SK-N-SH (cell line): ENCODE measurements at regions not wholly inside any gene's neighbourhood (a gene's known extent, or its start where the extent isn't known, plus 50 kb on each side); places are given as distances from the start of the nearest gene placed in this dataset.

Experiments
- CTCF ChIA-PET: fragments of 300-600, 350-600 bp; formaldehyde crosslinking; extraction: SDS; loops from one replicate; lab custom pipeline; 2021; lab: Yijun Ruan, JAX
- POLR2A ChIA-PET: fragments of 350-600 bp; sonication (Branson Sonifier 250); formaldehyde crosslinking; extraction: SDS; loops from one replicate; lab custom pipeline; 2020; ENCODE audit warnings: antibody characterized with exemption, inconsistent platforms; lab: Yijun Ruan, JAX
- DNase-seq: peaks from one replicate; pipeline ENCODE4 v3.0.0; 2012
- H2AFZ ChIP-seq: fragments of 200-600 bp; sonication (generic); 2 replicates; pipeline ENCODE4 v1.8.1; 2016; ENCODE audit warnings: antibody characterized with exemption, mild to moderate bottlenecking, low read depth
- H3F3A ChIP-seq: fragments of 200-600 bp; sonication (generic); replicated peaks from 2 replicates; pipeline ENCODE3; 2016; ENCODE audit warnings: antibody characterized with exemption, mild to moderate bottlenecking; ENCODE audit not compliant: insufficient read depth
- H3K27ac ChIP-seq, 2 experiments: fragments of 200-500 bp in 1 of 2; fragments of 200-600 bp in 1 of 2; sonication (Bioruptor generic) in 1 of 2; sonication (generic), shearing (Covaris generic) in 1 of 2; 2 replicates each; pipeline versions ENCODE4 v1.5.1 to v1.6.1; 2014 to 2016; ENCODE audit warnings: low read depth in 2 of 2, inconsistent platforms in 1 of 2, low read length in 1 of 2, mild to moderate bottlenecking in 1 of 2, mixed read lengths in 1 of 2
- H3K27me3 ChIP-seq: fragments of 200-600 bp; sonication (generic), shearing (Covaris generic); 2 replicates; pipeline ENCODE4 v1.6.1; 2016; ENCODE audit warnings: mixed run types; ENCODE audit not compliant: insufficient read depth
- H3K36me3 ChIP-seq, 2 experiments: fragments of 200-500 bp in 1 of 2; fragments of 200-600 bp in 1 of 2; sonication (Bioruptor generic) in 1 of 2; sonication (generic) in 1 of 2; replicated peaks in 1 of 2; 2 replicates each; pipeline versions ENCODE3 to v1.5.1; 2014 to 2016; ENCODE audit warnings: low read length in 1 of 2, mild to moderate bottlenecking in 1 of 2; ENCODE audit not compliant: insufficient read depth in 2 of 2, control insufficient read depth in 1 of 2
- H3K4me1 ChIP-seq, 2 experiments: fragments of 200-500 bp in 1 of 2; fragments of 200-600 bp in 1 of 2; sonication (Bioruptor generic) in 1 of 2; sonication (generic), shearing (Covaris generic) in 1 of 2; 2 replicates each; pipeline versions ENCODE4 v1.5.1 to v1.6.1; 2014 to 2016; ENCODE audit warnings: low read depth in 1 of 2, low read length in 1 of 2, mixed run types in 1 of 2; ENCODE audit not compliant: insufficient read depth in 2 of 2, control insufficient read depth in 1 of 2
- H3K4me2 ChIP-seq: fragments of 200-600 bp; sonication (generic), shearing (Covaris generic); 2 replicates; pipeline ENCODE4 v1.6.1; 2017; ENCODE audit warnings: mixed run types
- H3K4me3 ChIP-seq, 2 experiments: fragments of 200-500 bp in 1 of 2; fragments of 200-600 bp in 1 of 2; sonication (Bioruptor generic) in 1 of 2; sonication (generic), shearing (Covaris generic) in 1 of 2; 2 replicates each; pipeline versions ENCODE4 v1.5.1 to v1.8.1; 2014 to 2016; ENCODE audit warnings: low read depth in 2 of 2, inconsistent platforms in 1 of 2, low read length in 1 of 2, mild to moderate bottlenecking in 1 of 2, mixed read lengths in 1 of 2, moderate library complexity in 1 of 2
- H3K79me2 ChIP-seq: fragments of 200-600 bp; sonication (generic); 2 replicates; pipeline ENCODE4 v1.8.1; 2017; ENCODE audit warnings: mild to moderate bottlenecking; ENCODE audit not compliant: insufficient read depth
- H3K9ac ChIP-seq: fragments of 200-600 bp; sonication (generic); 2 replicates; pipeline ENCODE4 v1.6.1; 2017; ENCODE audit warnings: mixed run types
- H3K9me2 ChIP-seq: fragments of 200-600 bp; sonication (generic); 2 replicates; pipeline ENCODE4 v1.6.1; 2017; ENCODE audit warnings: mixed run types
- H3K9me3 ChIP-seq: fragments of 200-600 bp; sonication (generic); 2 replicates; pipeline ENCODE4 v1.6.1; 2017; ENCODE audit warnings: mixed run types, mild to moderate bottlenecking, moderate library complexity
- H4K20me1 ChIP-seq: fragments of 200-600 bp; sonication (generic); 2 replicates; pipeline ENCODE4 v1.6.1; 2017; ENCODE audit warnings: mild to moderate bottlenecking, mixed run types; ENCODE audit not compliant: insufficient read depth
- CHD2 ChIP-seq: fragments of 150-350 bp; IDR thresholded peaks from 2 replicates; pipeline ENCODE4 v1.6.1; 2018; ENCODE audit warnings: low read length; ENCODE audit not compliant: partially characterized antibody
- CTCF ChIP-seq: fragments of 200-600 bp; sonication (generic); IDR thresholded peaks from 2 replicates; pipeline ENCODE4 v1.6.1; 2017; ENCODE audit warnings: antibody characterized with exemption, mild to moderate bottlenecking, moderate library complexity
- EZH2phosphoT487 ChIP-seq: fragments of 200-600 bp; sonication (generic); IDR thresholded peaks from 2 replicates; pipeline ENCODE4 v1.6.1; 2017; ENCODE audit warnings: low read depth, mixed run types, mild to moderate bottlenecking, antibody characterized with exemption, moderate library complexity, borderline replicate concordance
- FOSL2 ChIP-seq: IDR thresholded peaks from 2 replicates; pipeline ENCODE4 v1.4.0; 2012; ENCODE audit warnings: low read depth, mild to moderate bottlenecking, moderate library complexity, borderline replicate concordance
- FOXJ3 ChIP-seq: sonication (generic); formaldehyde crosslinking; IDR thresholded peaks from 2 replicates; pipeline ENCODE4 v1.5.1; 2020; ENCODE audit warnings: mild to moderate bottlenecking, missing genetic modification reagents
- GABPA ChIP-seq: IDR thresholded peaks from 2 replicates; pipeline ENCODE4 v1.4.0; 2012; ENCODE audit warnings: low read depth, mild to moderate bottlenecking
- MXI1 ChIP-seq: IDR thresholded peaks from 2 replicates; pipeline ENCODE4 v1.6.1; 2012; ENCODE audit warnings: mild to moderate bottlenecking, low read depth, low read length, improper control_type of control experiment
- NFIC ChIP-seq: IDR thresholded peaks from 2 replicates; pipeline ENCODE4 v1.4.0; 2012; ENCODE audit warnings: borderline replicate concordance
- POLR2AphosphoS5 ChIP-seq: IDR thresholded peaks from 2 replicates; pipeline ENCODE4 v1.6.1; 2012; ENCODE audit warnings: low read depth, low read length
- RCOR1 ChIP-seq: fragments of 150-350 bp; IDR thresholded peaks from 2 replicates; pipeline ENCODE4 v1.6.1; 2017; ENCODE audit warnings: antibody characterized with exemption, low read length
- REST ChIP-seq: IDR thresholded peaks from 2 replicates; pipeline ENCODE4 v1.6.1; 2012; ENCODE audit warnings: mild to moderate bottlenecking, low read depth, low read length, moderate library complexity
- RFX5 ChIP-seq: IDR thresholded peaks from 2 replicates; pipeline ENCODE4 v1.6.1; 2012; ENCODE audit warnings: mild to moderate bottlenecking, improper control_type of control experiment, low read length
- RXRA ChIP-seq: IDR thresholded peaks from 2 replicates; pipeline ENCODE4 v1.4.0; 2012; ENCODE audit warnings: low read depth, mild to moderate bottlenecking, borderline replicate concordance
- SIN3A ChIP-seq: IDR thresholded peaks from 2 replicates; pipeline ENCODE4 v1.6.1; 2012; ENCODE audit warnings: low read depth, mild to moderate bottlenecking, low read length, moderate library complexity, borderline replicate concordance
- TAF1 ChIP-seq: IDR thresholded peaks from 2 replicates; pipeline ENCODE4 v1.6.1; 2012; ENCODE audit warnings: low read depth, mild to moderate bottlenecking, low read length, moderate library complexity, borderline replicate concordance
- TCF12 ChIP-seq: IDR thresholded peaks from 2 replicates; pipeline ENCODE4 v1.4.0; 2012
- TEAD4 ChIP-seq: IDR thresholded peaks from 2 replicates; pipeline ENCODE4 v1.4.0; 2012; ENCODE audit warnings: mild to moderate bottlenecking, borderline replicate concordance; ENCODE audit not compliant: insufficient read depth
- USF2 ChIP-seq: fragments of 150-350 bp; IDR thresholded peaks from 2 replicates; pipeline ENCODE4 v1.6.1; 2017; ENCODE audit warnings: antibody characterized with exemption, low read length, low read depth, borderline replicate concordance
- WGBS: methylation state at CpG from one replicate; pipeline ENCODE4 v1.1.6; 2017; ENCODE audit warnings: low lambda C conversion rate; 5-methylcytosine and 5-hydroxymethylcytosine counted together

GRCh38 chr3:135756106-135756668, 209.3 kb upstream of the PPP2R3A start (continued):
- no peak for TF ChIP-seq REST
- TF ChIP-seq NFIC = no peak
- TF ChIP-seq POLR2AphosphoS5 = no peak
- no peak for TF ChIP-seq CHD2

GRCh38 chr3:135757421-135757820, 208.1 kb upstream of the PPP2R3A start:
- no peaks in the 10 kb centered on the region for H3K79me2 ChIP-seq
- 42% methylated on average over 4 of the region's 4 CpGs for WGBS
- POLR2A ChIA-PET = no interaction called here

GRCh38 chr3:135758961-135759360, 206.6 kb upstream of the PPP2R3A start:
- no peak overlapping the region for H2AFZ ChIP-seq
- no peak overlapping the region for H3K27ac ChIP-seq
- ChIA-PET POLR2A (no interaction called here), CTCF (no interaction called here)
- no peak overlapping the region for H3K9ac ChIP-seq
- H3K4me3 ChIP-seq = no peak overlapping the region
- no peaks in the 10 kb centered on the region for H3K4me1 ChIP-seq
- H3K36me3 ChIP-seq = no peaks in the 10 kb centered on the region
- H3K9me3 ChIP-seq = no peaks in the 10 kb centered on the region
- no peaks in the 10 kb centered on the region for H3K79me2 ChIP-seq
- H3K4me2 ChIP-seq = no peak overlapping the region
- no peaks in the 10 kb centered on the region for H3K27me3 ChIP-seq
- no peaks in the 10 kb centered on the region for H4K20me1 ChIP-seq
- 8% methylated on average over 1 of the region's 1 CpG for WGBS
- H3F3A ChIP-seq = no peaks in the 10 kb centered on the region
- DNase-seq = no peak
- H3K9me2 ChIP-seq = no peaks in the 10 kb centered on the region
- TF ChIP-seq CTCF = no peak
- TF ChIP-seq SIN3A = no peak
- no peak for TF ChIP-seq TAF1
- TF ChIP-seq REST = no peak
- no peak for TF ChIP-seq RFX5
- TF ChIP-seq RXRA = no peak
- TF ChIP-seq RCOR1 = no peak

More at GRCh38 chr3:135757421-135757820, 208.1 kb upstream of the PPP2R3A start:
- no peaks in the 10 kb centered on the region for H3F3A ChIP-seq
- no peak overlapping the region for H3K4me3 ChIP-seq
- no peak for DNase-seq
- no peaks in the 10 kb centered on the region for H3K9me2 ChIP-seq
- CTCF ChIA-PET = no interaction called here
- no peak overlapping the region for H3K27ac ChIP-seq
- H2AFZ ChIP-seq = no peak overlapping the region
- H4K20me1 ChIP-seq = no peaks in the 10 kb centered on the region
- no peak overlapping the region for H3K9ac ChIP-seq
- H3K27me3 ChIP-seq = no peaks in the 10 kb centered on the region
- TF ChIP-seq EZH2phosphoT487 (no peak), FOXJ3 (CRISPR knock-in tag) (no peak), MXI1 (no peak), GABPA (no peak), TAF1 (no peak), TCF12 (no peak), POLR2AphosphoS5 (no peak), TEAD4 (no peak), FOSL2 (no peak), USF2 (no peak)
- no peak overlapping the region for H3K4me2 ChIP-seq
- H3K4me1 ChIP-seq = no peaks in the 10 kb centered on the region
- no peaks in the 10 kb centered on the region for H3K9me3 ChIP-seq
- H3K36me3 ChIP-seq = no peaks in the 10 kb centered on the region
